A673 (cell line): ENCODE measurements at regions not wholly inside any gene's neighbourhood (a gene's known extent, or its start where the extent isn't known, plus 50 kb on each side); places are given as distances from the start of the nearest gene placed in this dataset.

ENCODE experiments used
- EZH2 ChIP-seq: fragments of 200-600 bp; sonication (generic); IDR thresholded peaks from 2 replicates; pipeline ENCODE4 v1.6.1; 2017; ENCODE audit warnings: borderline replicate concordance, low read depth, mild to moderate bottlenecking, mixed read lengths, antibody characterized with exemption, low read length; ENCODE audit not compliant: poor library complexity, severe bottlenecking
- TF ChIP-seq, protein P1 (sequence below): fragments of 300-800, 200-600 bp; sonication (generic); conservative IDR thresholded peaks from 2 replicates; pipeline ENCODE4 v1.5.1; 2017; ENCODE audit warnings: low read depth, mild to moderate bottlenecking, antibody characterized with exemption, low read length, moderate library complexity, mixed read lengths

DNA sequence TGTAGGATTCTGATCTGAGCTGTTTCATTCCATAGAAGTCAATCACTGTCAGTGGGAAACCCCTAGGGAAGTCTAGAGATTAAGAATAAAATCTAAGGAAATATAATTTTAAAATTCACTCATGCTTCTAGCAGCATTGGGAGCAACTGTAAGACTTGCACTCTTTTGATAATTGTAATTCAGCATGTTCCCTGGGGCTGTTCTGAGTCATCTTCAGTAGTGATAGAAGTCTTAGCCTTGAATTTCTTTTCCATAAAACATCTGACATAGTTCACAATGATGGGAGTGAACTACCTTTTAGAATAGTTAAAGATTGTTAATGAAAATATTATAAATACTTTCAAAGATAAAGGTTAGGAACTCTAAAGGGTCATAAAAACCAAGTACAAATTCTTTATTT, 935.8 kb downstream of the DTWD2 start:
- TF ChIP-seq, protein P1, sequence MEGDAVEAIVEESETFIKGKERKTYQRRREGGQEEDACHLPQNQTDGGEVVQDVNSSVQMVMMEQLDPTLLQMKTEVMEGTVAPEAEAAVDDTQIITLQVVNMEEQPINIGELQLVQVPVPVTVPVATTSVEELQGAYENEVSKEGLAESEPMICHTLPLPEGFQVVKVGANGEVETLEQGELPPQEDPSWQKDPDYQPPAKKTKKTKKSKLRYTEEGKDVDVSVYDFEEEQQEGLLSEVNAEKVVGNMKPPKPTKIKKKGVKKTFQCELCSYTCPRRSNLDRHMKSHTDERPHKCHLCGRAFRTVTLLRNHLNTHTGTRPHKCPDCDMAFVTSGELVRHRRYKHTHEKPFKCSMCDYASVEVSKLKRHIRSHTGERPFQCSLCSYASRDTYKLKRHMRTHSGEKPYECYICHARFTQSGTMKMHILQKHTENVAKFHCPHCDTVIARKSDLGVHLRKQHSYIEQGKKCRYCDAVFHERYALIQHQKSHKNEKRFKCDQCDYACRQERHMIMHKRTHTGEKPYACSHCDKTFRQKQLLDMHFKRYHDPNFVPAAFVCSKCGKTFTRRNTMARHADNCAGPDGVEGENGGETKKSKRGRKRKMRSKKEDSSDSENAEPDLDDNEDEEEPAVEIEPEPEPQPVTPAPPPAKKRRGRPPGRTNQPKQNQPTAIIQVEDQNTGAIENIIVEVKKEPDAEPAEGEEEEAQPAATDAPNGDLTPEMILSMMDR, result no peak
- no peak for TF ChIP-seq EZH2
